Liver (tissue), 8 donors: ENCODE measurements at regions not wholly inside any gene's neighbourhood (a gene's known extent, or its start where the extent isn't known, plus 50 kb on each side); places are given as distances from the start of the nearest gene placed in this dataset.

Experiments
- DNase-seq: peaks from one replicate; pipeline ENCODE4 v3.0.0-alpha.2; 2017; ENCODE audit warnings: low spot score
- H3K27ac ChIP-seq, 2 donors: one replicate each; pipeline ENCODE4 v1.7.0; 2013; ENCODE audit warnings: inconsistent platforms in 2 of 2, low read length in 2 of 2, control low read depth in 1 of 2, low read depth in 1 of 2, mild to moderate bottlenecking in 1 of 2
- H3K27me3 ChIP-seq, 4 donors: one replicate each; pipeline versions ENCODE4 v1.6.1 to v1.7.0; 2013; ENCODE audit warnings: low read length in 3 of 4, inconsistent platforms in 1 of 4, mild to moderate bottlenecking in 1 of 4, moderate library complexity in 1 of 4; ENCODE audit not compliant: control insufficient read depth in 4 of 4, insufficient read depth in 4 of 4
- H3K36me3 ChIP-seq, 4 donors: one replicate each; pipeline versions ENCODE4 v1.6.1 to v1.7.0; 2013; ENCODE audit warnings: low read length in 3 of 4, mild to moderate bottlenecking in 3 of 4, low read depth in 1 of 4, moderate library complexity in 1 of 4; ENCODE audit not compliant: control insufficient read depth in 4 of 4, insufficient read depth in 3 of 4
- H3K4me1 ChIP-seq, 4 donors: one replicate each; pipeline versions ENCODE4 v1.6.1 to v1.7.0; 2013; ENCODE audit warnings: low read length in 3 of 4, mild to moderate bottlenecking in 3 of 4, moderate library complexity in 1 of 4; ENCODE audit not compliant: control insufficient read depth in 4 of 4, insufficient read depth in 4 of 4
- H3K4me3 ChIP-seq, 3 donors: one replicate each; pipeline versions ENCODE4 v1.6.1 to v1.7.0; 2013; ENCODE audit warnings: low read length in 3 of 3, control low read depth in 1 of 3, low read depth in 1 of 3, mild to moderate bottlenecking in 1 of 3
- H3K9ac ChIP-seq, 2 donors: one replicate each; pipeline ENCODE4 v1.7.0; 2013; ENCODE audit warnings: low read length in 2 of 2, mild to moderate bottlenecking in 2 of 2, moderate library complexity in 2 of 2, control low read depth in 1 of 2, low read depth in 1 of 2
- H3K9me3 ChIP-seq, 4 donors: one replicate each; pipeline versions ENCODE4 v1.6.1 to v1.7.0; 2013; ENCODE audit warnings: low read length in 3 of 4; ENCODE audit not compliant: control insufficient read depth in 4 of 4
- ATF3 ChIP-seq: IDR thresholded peaks from 2 replicates; pipeline ENCODE4 v1.6.1; 2016; ENCODE audit warnings: antibody characterized with exemption
- CTCF ChIP-seq: fragments of 150-350 bp; IDR thresholded peaks from 2 replicates; pipeline ENCODE4 v1.5.1; 2017; ENCODE audit warnings: improper control_type of control experiment, low read depth, low read length; ENCODE audit not compliant: missing input control
- EGR1 ChIP-seq, 2 donors: IDR thresholded peaks; 2 replicates each; pipeline ENCODE4 v1.6.1; 2016 to 2018; ENCODE audit warnings: antibody characterized with exemption in 2 of 2, low read depth in 2 of 2
- FOXA1 ChIP-seq: IDR thresholded peaks from 2 replicates; pipeline ENCODE4 v1.6.1; 2016; ENCODE audit warnings: antibody characterized with exemption
- FOXA2 ChIP-seq: IDR thresholded peaks from 2 replicates; pipeline ENCODE4 v1.6.1; 2016; ENCODE audit warnings: antibody characterized with exemption
- GABPA ChIP-seq, 2 donors: IDR thresholded peaks in 1 of 2; conservative IDR thresholded peaks in 1 of 2; 2 replicates each; pipeline ENCODE4 v1.6.1; 2016; ENCODE audit warnings: antibody characterized with exemption in 2 of 2, mild to moderate bottlenecking in 1 of 2, moderate library complexity in 1 of 2
- HNF4A ChIP-seq, 2 donors: conservative IDR thresholded peaks; 2 replicates each; pipeline ENCODE4 v1.6.1; 2016; ENCODE audit warnings: antibody characterized with exemption in 2 of 2, mild to moderate bottlenecking in 2 of 2
- HNF4G ChIP-seq: IDR thresholded peaks from 2 replicates; pipeline ENCODE4 v1.6.1; 2016; ENCODE audit warnings: antibody characterized with exemption
- JUND ChIP-seq, 2 donors: IDR thresholded peaks; 2 replicates each; pipeline ENCODE4 v1.6.1; 2016; ENCODE audit warnings: antibody characterized with exemption in 2 of 2
- MAX ChIP-seq: IDR thresholded peaks from 2 replicates; pipeline ENCODE4 v1.6.1; 2016; ENCODE audit warnings: antibody characterized with exemption
- NR2F2 ChIP-seq: IDR thresholded peaks from 2 replicates; pipeline ENCODE4 v1.6.1; 2016; ENCODE audit warnings: antibody characterized with exemption
- RAD21 ChIP-seq, 2 donors: IDR thresholded peaks; 2 replicates each; pipeline ENCODE4 v1.6.1; 2016; ENCODE audit warnings: antibody characterized with exemption in 2 of 2, mild to moderate bottlenecking in 2 of 2
- REST ChIP-seq: IDR thresholded peaks from 2 replicates; pipeline ENCODE4 v1.6.1; 2016; ENCODE audit warnings: antibody characterized with exemption, mild to moderate bottlenecking
- RXRA ChIP-seq, 2 donors: IDR thresholded peaks; 2 replicates each; pipeline ENCODE4 v1.6.1; 2017 to 2018; ENCODE audit warnings: antibody characterized with exemption in 2 of 2, mild to moderate bottlenecking in 1 of 2
- SP1 ChIP-seq: IDR thresholded peaks from 2 replicates; pipeline ENCODE4 v1.6.1; 2018; ENCODE audit warnings: antibody characterized with exemption, mild to moderate bottlenecking
- TAF1 ChIP-seq: conservative IDR thresholded peaks from 2 replicates; pipeline ENCODE4 v1.6.1; 2016; ENCODE audit warnings: antibody characterized with exemption, mild to moderate bottlenecking
- YY1 ChIP-seq: IDR thresholded peaks from 2 replicates; pipeline ENCODE4 v1.6.1; 2016; ENCODE audit warnings: antibody characterized with exemption, mild to moderate bottlenecking
- ZBTB33 ChIP-seq: IDR thresholded peaks from 2 replicates; pipeline ENCODE4 v1.6.1; 2016; ENCODE audit warnings: antibody characterized with exemption
- WGBS: extraction: QIAGEN DNeasy Blood & Tissue Kit; methylation state at CpG from one replicate; pipeline ENCODE4 v1.1.7; 2013; 5-methylcytosine and 5-hydroxymethylcytosine counted together
- donor health status: healthy.
- donor health status: healthy.
- donor health status: healthy.
- donor health status: healthy.
- donor health status: healthy.

- H3K27ac ChIP-seq, result no peak overlapping the region
- no peaks in the 10 kb centered on the region for H3K36me3 ChIP-seq
- no peak overlapping the region for H3K9ac ChIP-seq
- TF ChIP-seq JUND (IDR thresholded peaks at IDR 0.05) (no peak), FOXA1 (no peak), YY1 (no peak), MAX (no peak), HNF4G (no peak), EGR1 (IDR thresholded peaks at IDR 0.05; ENCODE audit: low read depth in 2 of 2) (no peak), RAD21 (IDR thresholded peaks at IDR 0.05) (no peak), FOXA2 (no peak), ZBTB33 (no peak), RXRA (IDR thresholded peaks at IDR 0.05) (no peak), REST (no peak), HNF4A (conservative IDR thresholded peaks at IDR 0.05) (no peak), ATF3 (no peak), GABPA (IDR thresholded peaks at IDR 0.05 in 1 of 2, conservative IDR thresholded peaks at IDR 0.05 in 1 of 2) (no peak), CTCF (no peak), NR2F2 (no peak), SP1 (no peak), TAF1 (no peak)
- no peaks in the 10 kb centered on the region for H3K9me3 ChIP-seq
- no peaks in the 10 kb centered on the region for H3K27me3 ChIP-seq
- H3K4me3 ChIP-seq, result no peak overlapping the region
- peak; percentile 25 for DNase-seq
- 86% methylated on average over 8 of the region's 8 CpGs for WGBS
- no peaks in the 10 kb centered on the region for H3K4me1 ChIP-seq
Observed at GRCh38 chr10:42987121-42987541, 89.7 kb upstream of the RET start.

GRCh38 chr10:42987575-42987974 lies 89.3 kb upstream of the RET start:
- DNase-seq, result no peak
- no peaks in the 10 kb centered on the region for H3K36me3 ChIP-seq
- H3K4me3 ChIP-seq, result no peak overlapping the region
- H3K9ac ChIP-seq, result no peak overlapping the region
- H3K9me3 ChIP-seq, result no peaks in the 10 kb centered on the region
- WGBS, result 88% methylated on average over 7 of the region's 7 CpGs
- H3K27me3 ChIP-seq, result no peaks in the 10 kb centered on the region
- no peaks in the 10 kb centered on the region for H3K4me1 ChIP-seq
- H3K27ac ChIP-seq, result no peak overlapping the region
- TF ChIP-seq HNF4A (conservative IDR thresholded peaks at IDR 0.05), result no peak
- no peak for TF ChIP-seq NR2F2
- TF ChIP-seq MAX, result no peak
- no peak for TF ChIP-seq FOXA2
- TF ChIP-seq CTCF, result no peak
- TF ChIP-seq TAF1, result no peak
- no peak for TF ChIP-seq JUND (IDR thresholded peaks at IDR 0.05)
- no peak for TF ChIP-seq EGR1 (IDR thresholded peaks at IDR 0.05; ENCODE audit: low read depth in 2 of 2)
- TF ChIP-seq FOXA1, result no peak
- TF ChIP-seq RAD21 (IDR thresholded peaks at IDR 0.05), result no peak
- no peak for TF ChIP-seq HNF4G
- TF ChIP-seq GABPA (IDR thresholded peaks at IDR 0.05 in 1 of 2, conservative IDR thresholded peaks at IDR 0.05 in 1 of 2), result no peak
- TF ChIP-seq SP1, result no peak
- TF ChIP-seq RXRA (IDR thresholded peaks at IDR 0.05), result no peak
